ENCODE measurements at regions not wholly inside any gene's neighbourhood (a gene's known extent, or its start where the extent isn't known, plus 50 kb on each side); places are given as distances from the start of the nearest gene placed in this dataset.

DNA sequence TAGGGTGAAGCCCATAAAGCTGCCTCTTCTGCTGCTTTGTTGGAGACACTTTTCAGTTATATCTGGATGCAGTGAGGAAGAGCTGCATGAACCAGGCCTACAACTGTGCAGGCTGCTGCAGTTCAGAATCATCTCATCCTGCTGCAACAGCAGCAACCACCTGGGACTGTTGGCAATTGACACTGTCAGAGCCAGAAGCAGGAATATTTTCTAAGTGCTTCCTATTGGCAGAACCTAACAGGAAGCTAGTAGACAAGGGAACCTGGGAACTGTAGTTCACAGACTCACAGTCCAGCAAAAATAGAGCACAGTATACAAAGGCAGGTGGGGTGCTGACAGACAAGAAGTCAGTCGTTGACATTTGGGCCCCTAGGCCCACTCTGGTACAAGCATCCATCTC lies 452.9 kb upstream of the SPRED2 start:
- TF ChIP-seq, protein P1, sequence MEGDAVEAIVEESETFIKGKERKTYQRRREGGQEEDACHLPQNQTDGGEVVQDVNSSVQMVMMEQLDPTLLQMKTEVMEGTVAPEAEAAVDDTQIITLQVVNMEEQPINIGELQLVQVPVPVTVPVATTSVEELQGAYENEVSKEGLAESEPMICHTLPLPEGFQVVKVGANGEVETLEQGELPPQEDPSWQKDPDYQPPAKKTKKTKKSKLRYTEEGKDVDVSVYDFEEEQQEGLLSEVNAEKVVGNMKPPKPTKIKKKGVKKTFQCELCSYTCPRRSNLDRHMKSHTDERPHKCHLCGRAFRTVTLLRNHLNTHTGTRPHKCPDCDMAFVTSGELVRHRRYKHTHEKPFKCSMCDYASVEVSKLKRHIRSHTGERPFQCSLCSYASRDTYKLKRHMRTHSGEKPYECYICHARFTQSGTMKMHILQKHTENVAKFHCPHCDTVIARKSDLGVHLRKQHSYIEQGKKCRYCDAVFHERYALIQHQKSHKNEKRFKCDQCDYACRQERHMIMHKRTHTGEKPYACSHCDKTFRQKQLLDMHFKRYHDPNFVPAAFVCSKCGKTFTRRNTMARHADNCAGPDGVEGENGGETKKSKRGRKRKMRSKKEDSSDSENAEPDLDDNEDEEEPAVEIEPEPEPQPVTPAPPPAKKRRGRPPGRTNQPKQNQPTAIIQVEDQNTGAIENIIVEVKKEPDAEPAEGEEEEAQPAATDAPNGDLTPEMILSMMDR (IDR thresholded peaks at IDR 0.05) = no peak
- no peak for TF ChIP-seq POLR2A (IDR thresholded peaks at IDR 0.05)
